Panc1 (cell line): ENCODE measurements at regions not wholly inside any gene's neighbourhood (a gene's known extent, or its start where the extent isn't known, plus 50 kb on each side); places are given as distances from the start of the nearest gene placed in this dataset.

Experiments used
- ATAC-seq: fragments of 200-7000 bp; cut with Tn5 transposase; 2 replicates; pipeline ENCODE4 v1.9.1; 2020; ENCODE audit warnings: mild to moderate bottlenecking, moderate library complexity
- BruUV-seq: library from RNA; stranded (reverse); fragments of 400-500 nt; replicated peaks from 2 replicates; lab custom pipeline; 2021; lab: Mats Ljungman, UMichigan
- CTCF ChIA-PET: fragments of 300-600 bp; sonication (Branson Sonifier 250); formaldehyde crosslinking; loops from one replicate; lab custom pipeline; 2022; ENCODE audit warnings: antibody characterized with exemption; lab: Charles Lee
- POLR2A ChIA-PET: fragments of 300-600 bp; sonication (Branson Sonifier 250); formaldehyde crosslinking; loops from one replicate; lab custom pipeline; 2022; ENCODE audit warnings: antibody characterized with exemption; lab: Charles Lee
- DNase-seq: peaks from one replicate; pipeline ENCODE4 v3.0.0-alpha.2; 2010; ENCODE audit warnings: low read depth, low spot score
- H3K27ac ChIP-seq: 2 replicates; pipeline ENCODE4 v1.5.1; 2011; ENCODE audit warnings: mild to moderate bottlenecking, low read length, inconsistent platforms
- H3K27me3 ChIP-seq: fragments of 200-500 bp; sonication (Bioruptor generic); 2 replicates; pipeline ENCODE4 v1.6.0; 2014; ENCODE audit warnings: low read length, inconsistent platforms; ENCODE audit not compliant: control insufficient read depth, insufficient read depth
- H3K36me3 ChIP-seq: fragments of 200-500 bp; sonication (Bioruptor generic); 2 replicates; pipeline ENCODE4 v1.5.1; 2014; ENCODE audit warnings: inconsistent platforms, mild to moderate bottlenecking, low read length, moderate library complexity; ENCODE audit not compliant: control insufficient read depth, insufficient read depth
- H3K4me1 ChIP-seq: 2 replicates; pipeline ENCODE4 v1.5.1; 2011; ENCODE audit warnings: inconsistent platforms, mild to moderate bottlenecking, low read length, moderate library complexity; ENCODE audit not compliant: control insufficient read depth, insufficient read depth
- H3K4me3 ChIP-seq, 2 experiments: 2 replicates each; pipeline ENCODE4 v1.5.1; 2011 to 2012; ENCODE audit warnings: low read depth in 2 of 2, low read length in 2 of 2, mild to moderate bottlenecking in 2 of 2, inconsistent platforms in 1 of 2, moderate library complexity in 1 of 2
- H3K9me3 ChIP-seq: fragments of 200-500 bp; sonication (Bioruptor generic); 2 replicates; pipeline ENCODE4 v1.5.1; 2014; ENCODE audit warnings: low read depth, mild to moderate bottlenecking, inconsistent platforms, low read length, moderate library complexity; ENCODE audit not compliant: control insufficient read depth, insufficient read depth
- CTCF ChIP-seq: fragments of 450-650 bp; IDR thresholded peaks from 2 replicates; pipeline ENCODE4 v1.5.1; 2017; ENCODE audit warnings: mild to moderate bottlenecking
- POLR2AphosphoS5 ChIP-seq: IDR thresholded peaks from 2 replicates; pipeline ENCODE4 v1.6.1; 2012; ENCODE audit warnings: mild to moderate bottlenecking, low read depth, low read length, moderate library complexity
- REST ChIP-seq, 2 experiments: IDR thresholded peaks; 2 replicates each; pipeline ENCODE4 v1.6.1; 2011 to 2012; ENCODE audit warnings: low read depth in 2 of 2, control low read depth in 1 of 2, low read length in 1 of 2, mild to moderate bottlenecking in 1 of 2, moderate library complexity in 1 of 2; ENCODE audit not compliant: insufficient read depth in 1 of 2
- SIN3A ChIP-seq: IDR thresholded peaks from 2 replicates; pipeline ENCODE4 v1.6.1; 2012; ENCODE audit warnings: low read depth, mild to moderate bottlenecking, low read length, moderate library complexity, borderline replicate concordance; ENCODE audit not compliant: insufficient read depth
- TCF7L2 ChIP-seq: IDR thresholded peaks from 2 replicates; pipeline ENCODE4 v1.6.1; 2011; ENCODE audit warnings: mild to moderate bottlenecking, low read depth, low read length, inconsistent platforms
- in situ Hi-C: cut with HindIII; loops from 2 replicates; pipeline ENCODE4 v1.10.0; 2016; ENCODE audit warnings: low sequenced_read_pairs, low pct_unique_long_range_greater_than_20kb
- intact Hi-C: fragments of 100-400 bp; cut with micrococcal nuclease; formaldehyde crosslinking; loops from one replicate; pipeline ENCODE4 v1.10.0; 2022; ENCODE audit not compliant: unreplicated experiment

GRCh38 chr3:102105193-102105592 lies 255.9 kb downstream of the NFKBIZ start:
- TF ChIP-seq TCF7L2 (no peak), CTCF (no peak), SIN3A (no peak), REST (IDR thresholded peaks at IDR 0.05; ENCODE audit: insufficient read depth in 1 of 2, low read depth in 2 of 2, low read length in 1 of 2) (no peak), POLR2AphosphoS5 (no peak)
- Histone ChIP-seq H3K4me1 (no peaks in the 10 kb centered on the region), H3K27me3 (no peaks in the 10 kb centered on the region), H3K4me3 (no peak overlapping the region), H3K36me3 (no peaks in the 10 kb centered on the region), H3K9me3 (0 out of 2 replicates have a peak, but pooled peaks cover 4% of the 10 kb centered on the region), H3K27ac (no peak overlapping the region)
- POLR2A ChIA-PET = no interaction called here
- CTCF ChIA-PET = no interaction called here
- no peak for ATAC-seq
- no TSS peak for BruUV-seq
- in situ Hi-C loops (no loop called here), intact Hi-C loops (no loop called here)
- no peak for DNase-seq

GRCh38 chr3:102106416-102107097 lies 257.2 kb downstream of the NFKBIZ start:
- Histone ChIP-seq H3K4me1 (no peaks in the 10 kb centered on the region), H3K4me3 (no peak overlapping the region), H3K27ac (no peak overlapping the region), H3K36me3 (no peaks in the 10 kb centered on the region), H3K27me3 (no peaks in the 10 kb centered on the region), H3K9me3 (0 out of 2 replicates have a peak, but pooled peaks cover 4% of the 10 kb centered on the region)
- no peak for DNase-seq
- TF ChIP-seq SIN3A (no peak), TCF7L2 (no peak), CTCF (no peak), REST (IDR thresholded peaks at IDR 0.05; ENCODE audit: insufficient read depth in 1 of 2, low read depth in 2 of 2, low read length in 1 of 2) (no peak), POLR2AphosphoS5 (no peak)
- intact Hi-C loops (no loop called here), in situ Hi-C loops (no loop called here)
- CTCF ChIA-PET = no interaction called here
- ATAC-seq = no peak
- POLR2A ChIA-PET = no interaction called here
- BruUV-seq = no TSS peak
